ES-I3 (cell line): ENCODE measurements at regions not wholly inside any gene's neighbourhood (a gene's known extent, or its start where the extent isn't known, plus 50 kb on each side); places are given as distances from the start of the nearest gene placed in this dataset.

Experiments
- H3K36me3 ChIP-seq: 2 replicates; pipeline ENCODE4 v1.6.1; 2013; ENCODE audit warnings: mild to moderate bottlenecking, low read length, control low read depth, moderate library complexity; ENCODE audit not compliant: insufficient read depth
- H3K4me1 ChIP-seq: 2 replicates; pipeline ENCODE4 v1.6.1; 2013; ENCODE audit warnings: mild to moderate bottlenecking, control low read depth, low read length; ENCODE audit not compliant: insufficient read depth
- H3K9ac ChIP-seq: 2 replicates; pipeline ENCODE4 v1.6.1; 2013; ENCODE audit warnings: low read depth, mild to moderate bottlenecking, low read length, moderate library complexity
- H3K9me3 ChIP-seq: 2 replicates; pipeline ENCODE4 v1.6.1; 2013; ENCODE audit warnings: mild to moderate bottlenecking, low read length, moderate library complexity; ENCODE audit not compliant: control insufficient read depth, insufficient read depth

DNA sequence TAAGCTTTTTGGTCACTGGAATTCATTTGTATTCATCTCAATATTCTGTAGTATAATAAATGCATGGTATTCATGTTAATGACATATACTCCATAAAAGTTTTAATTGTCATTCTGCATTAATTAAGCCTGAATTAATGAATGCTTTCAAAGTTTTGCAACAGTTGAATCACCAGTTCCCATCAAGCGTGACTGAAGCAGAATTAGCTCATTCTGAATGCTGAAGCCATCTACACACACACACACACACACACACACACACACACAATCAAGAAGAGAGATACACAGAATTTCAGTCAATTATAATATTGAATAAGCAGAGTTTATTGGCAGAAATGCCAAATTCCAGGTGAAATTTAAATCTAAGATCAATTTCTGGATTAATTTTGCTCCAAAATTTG lies 252.1 kb upstream of the KCNMB2 start:
- H3K36me3 ChIP-seq: no peaks in the 10 kb centered on the region; the same call in 1 of the 2 replicates
- H3K9ac ChIP-seq: no peak overlapping the region
- peaks cover 5% of the 10 kb centered on the region; the same call in 1 of the 2 replicates for H3K9me3 ChIP-seq
- H3K4me1 ChIP-seq: no peaks in the 10 kb centered on the region; the same call in 1 of the 2 replicates

DNA sequence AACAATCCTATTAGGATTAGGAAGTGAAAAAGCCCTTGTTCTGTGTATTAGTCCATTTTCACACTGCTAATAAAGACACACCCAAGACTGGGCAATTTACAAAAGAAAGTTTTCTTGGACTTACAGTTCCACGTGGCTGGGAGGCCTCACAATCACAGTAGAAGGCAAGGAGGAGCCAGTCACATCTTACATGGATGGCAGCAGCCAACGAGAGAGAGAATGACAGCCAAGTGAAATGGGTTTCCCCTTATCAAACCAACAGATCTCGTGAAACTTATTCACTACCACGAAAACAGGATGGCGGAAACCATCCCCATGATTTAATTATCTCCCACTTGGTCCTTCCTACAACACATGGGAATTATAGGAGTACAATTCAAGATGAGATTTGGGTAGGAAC lies 248.2 kb upstream of the KCNMB2 start:
- no peaks in the 10 kb centered on the region; the same call in 1 of the 2 replicates for H3K36me3 ChIP-seq
- H3K9ac ChIP-seq: no peak overlapping the region
- H3K9me3 ChIP-seq: peaks cover 5% of the 10 kb centered on the region; the same call in 1 of the 2 replicates
- H3K4me1 ChIP-seq: no peaks in the 10 kb centered on the region; the same call in 1 of the 2 replicates

DNA sequence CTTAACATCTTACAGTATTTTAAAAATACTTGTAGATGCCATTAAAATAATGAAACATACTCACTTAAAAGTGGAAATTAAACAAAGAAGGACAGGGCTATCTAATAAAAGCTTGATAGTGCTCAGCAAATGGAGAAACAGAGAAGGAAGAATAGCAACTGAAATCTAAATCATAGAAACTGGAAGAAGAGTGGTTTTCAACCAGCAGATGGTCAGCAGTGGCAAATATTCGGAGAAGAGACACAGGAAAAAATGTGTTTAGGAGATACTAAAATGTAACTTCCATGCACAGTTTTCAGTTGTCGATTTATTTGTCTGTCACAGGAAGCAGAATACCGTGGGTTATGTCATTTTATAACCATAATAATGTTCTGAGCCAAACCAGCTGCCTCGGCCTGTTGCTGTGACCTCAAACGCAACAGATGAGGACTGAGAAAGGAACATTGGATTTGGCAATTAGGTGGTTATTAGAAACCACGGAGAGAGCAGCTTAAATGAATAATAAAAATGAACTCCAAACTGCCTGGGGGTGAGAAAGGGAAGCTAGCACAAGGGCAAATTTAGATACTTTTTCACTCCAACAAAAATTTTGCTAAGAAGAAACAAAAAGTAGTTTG lies 246.6 kb upstream of the KCNMB2 start:
- Histone ChIP-seq H3K9me3 (peaks cover 5% of the 10 kb centered on the region; the same call in 1 of the 2 replicates), H3K4me1 (no peaks in the 10 kb centered on the region; the same call in 1 of the 2 replicates), H3K9ac (no peak overlapping the region), H3K36me3 (no peaks in the 10 kb centered on the region; the same call in 1 of the 2 replicates)

DNA sequence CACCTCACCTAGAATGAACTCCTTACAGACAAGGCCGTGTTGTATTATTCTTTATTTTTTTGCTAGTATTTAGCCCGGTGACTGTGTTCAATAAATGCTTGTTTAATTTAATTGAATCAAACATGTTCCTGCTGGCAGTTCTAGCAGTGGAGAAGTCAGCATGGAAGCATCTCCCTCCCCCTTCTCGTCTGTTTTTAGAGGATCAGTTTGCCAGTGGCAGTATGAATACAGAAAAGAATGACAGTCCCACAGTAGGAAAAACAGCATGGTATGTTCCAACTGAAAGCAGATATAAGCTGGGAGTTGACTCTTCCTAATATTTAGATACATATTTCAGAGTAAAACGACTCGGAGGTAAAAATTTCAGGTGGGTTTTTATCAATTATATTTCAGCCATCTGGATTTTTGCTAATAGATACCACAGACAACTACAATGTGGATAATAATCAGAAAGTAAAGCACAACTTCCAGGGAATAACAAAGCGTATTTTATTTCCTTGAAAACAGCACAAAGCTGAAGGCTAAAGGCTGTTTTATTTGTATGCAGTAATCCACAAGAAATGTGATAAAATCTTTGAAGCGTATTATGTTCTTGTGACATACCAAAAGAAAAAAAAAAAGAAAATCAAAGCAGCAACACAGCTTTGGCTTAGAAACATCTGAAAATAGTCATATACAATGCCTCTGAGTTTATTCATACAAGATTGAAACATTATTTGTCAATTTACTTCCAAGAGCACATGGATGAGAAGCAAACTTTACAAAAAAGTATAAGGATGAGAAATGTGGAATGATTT lies 244.5 kb upstream of the KCNMB2 start:
- Histone ChIP-seq H3K36me3 (no peaks in the 10 kb centered on the region; the same call in 1 of the 2 replicates), H3K4me1 (no peaks in the 10 kb centered on the region), H3K9me3 (peaks cover 5% of the 10 kb centered on the region; the same call in 1 of the 2 replicates), H3K9ac (no peak overlapping the region)

DNA sequence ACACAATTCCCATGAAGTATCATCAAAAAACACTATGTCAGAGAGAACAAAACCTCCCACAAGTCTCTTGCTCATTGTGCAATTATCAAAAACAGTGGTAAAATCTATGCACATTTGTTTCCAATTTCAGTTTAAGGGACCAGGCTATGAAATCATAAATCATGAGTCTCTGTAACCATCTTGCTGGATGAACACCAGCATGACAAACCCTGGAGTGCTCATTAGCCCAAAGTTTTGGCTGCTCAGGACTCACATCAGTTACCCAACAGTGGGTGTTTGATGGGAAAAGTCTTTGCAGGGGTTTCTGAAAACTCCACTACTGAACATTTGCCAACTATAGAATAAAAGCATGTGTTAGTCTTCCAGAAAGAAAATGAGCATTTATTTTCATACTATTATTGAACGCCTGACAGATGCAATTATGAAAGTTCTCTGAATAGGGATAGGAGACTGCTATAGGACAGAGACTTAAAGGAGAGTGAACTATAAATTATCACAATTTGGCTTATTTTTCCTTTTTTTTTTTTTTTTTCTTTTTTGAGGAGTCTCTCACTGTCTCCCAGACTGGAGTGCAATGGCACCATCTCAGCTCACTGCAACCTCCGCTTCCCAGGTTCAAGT lies 240.8 kb upstream of the KCNMB2 start:
- Histone ChIP-seq H3K36me3 (no peaks in the 10 kb centered on the region), H3K4me1 (peaks cover 6% of the 10 kb centered on the region; the same call in 1 of the 2 replicates), H3K9ac (no peak overlapping the region), H3K9me3 (no peaks in the 10 kb centered on the region)

DNA sequence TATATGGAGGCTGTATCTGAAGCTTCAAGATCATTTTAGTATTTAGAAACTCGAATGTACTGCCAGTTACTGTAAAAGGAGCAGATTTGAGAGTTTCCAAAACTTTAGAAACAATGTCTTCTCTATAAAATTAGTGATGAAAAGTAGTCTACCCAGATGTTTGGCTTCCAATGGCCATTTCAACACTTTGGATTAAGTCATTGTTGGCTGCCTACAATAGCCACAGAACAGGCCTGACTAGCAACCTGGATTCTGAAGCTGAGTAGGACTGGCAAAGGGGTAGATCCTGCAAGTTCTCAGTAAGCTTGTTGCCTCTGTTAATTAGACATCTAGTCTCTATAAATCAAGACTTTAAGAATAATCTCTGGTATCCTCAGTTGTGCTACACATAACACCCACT lies 239.0 kb upstream of the KCNMB2 start:
- no peak overlapping the region for H3K9ac ChIP-seq
- H3K9me3 ChIP-seq: no peaks in the 10 kb centered on the region
- H3K36me3 ChIP-seq: no peaks in the 10 kb centered on the region
- H3K4me1 ChIP-seq: peaks cover 9% of the 10 kb centered on the region

DNA sequence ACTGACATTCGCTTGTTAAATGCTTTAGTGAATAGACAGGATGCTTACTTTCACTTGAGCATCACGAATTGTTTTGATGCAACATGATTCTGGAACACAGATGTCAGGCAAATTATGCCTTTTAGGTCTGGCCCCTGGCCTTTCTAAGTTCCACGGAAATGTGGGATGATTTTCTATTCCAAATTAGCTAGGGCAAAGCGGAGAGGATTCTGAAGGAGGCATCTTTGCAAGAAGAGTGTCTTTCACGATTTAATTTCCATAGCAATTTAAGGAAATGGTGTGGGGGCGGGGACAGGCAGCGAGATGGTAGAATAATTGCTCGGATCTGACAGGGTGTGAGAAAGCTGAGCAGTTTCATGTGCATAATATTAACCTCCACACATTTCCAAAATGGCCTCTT lies 238.5 kb upstream of the KCNMB2 start:
- Histone ChIP-seq H3K9ac (no peak overlapping the region), H3K4me1 (peaks cover 9% of the 10 kb centered on the region), H3K9me3 (no peaks in the 10 kb centered on the region), H3K36me3 (no peaks in the 10 kb centered on the region)

DNA sequence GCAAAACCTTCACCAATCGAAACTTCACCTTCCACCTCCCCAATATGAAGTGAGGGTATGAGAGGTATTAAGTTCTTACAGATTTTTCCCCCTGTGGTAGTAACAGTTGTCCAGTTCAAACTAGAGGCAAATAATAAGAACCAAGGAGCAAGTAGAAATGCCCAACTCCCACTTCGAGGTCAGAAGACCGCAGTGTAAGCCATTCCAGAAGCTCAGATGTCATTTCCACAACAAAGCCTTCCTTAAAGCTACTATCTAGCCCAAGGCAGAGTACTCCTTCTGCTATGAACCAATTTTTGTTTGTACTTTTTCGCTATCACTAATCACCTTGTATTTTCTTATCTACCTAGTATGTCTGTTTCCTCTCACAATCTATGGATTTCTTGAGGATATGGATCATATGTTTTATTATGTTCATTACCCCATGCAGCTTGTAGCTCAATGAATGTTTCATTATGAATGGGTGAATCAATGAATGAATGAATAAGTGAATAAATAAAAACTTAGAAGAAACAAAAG lies 235.7 kb upstream of the KCNMB2 start:
- Histone ChIP-seq H3K9ac (no peak overlapping the region), H3K4me1 (peaks cover 9% of the 10 kb centered on the region), H3K9me3 (no peaks in the 10 kb centered on the region; the same call in 1 of the 2 replicates), H3K36me3 (no peaks in the 10 kb centered on the region)

DNA sequence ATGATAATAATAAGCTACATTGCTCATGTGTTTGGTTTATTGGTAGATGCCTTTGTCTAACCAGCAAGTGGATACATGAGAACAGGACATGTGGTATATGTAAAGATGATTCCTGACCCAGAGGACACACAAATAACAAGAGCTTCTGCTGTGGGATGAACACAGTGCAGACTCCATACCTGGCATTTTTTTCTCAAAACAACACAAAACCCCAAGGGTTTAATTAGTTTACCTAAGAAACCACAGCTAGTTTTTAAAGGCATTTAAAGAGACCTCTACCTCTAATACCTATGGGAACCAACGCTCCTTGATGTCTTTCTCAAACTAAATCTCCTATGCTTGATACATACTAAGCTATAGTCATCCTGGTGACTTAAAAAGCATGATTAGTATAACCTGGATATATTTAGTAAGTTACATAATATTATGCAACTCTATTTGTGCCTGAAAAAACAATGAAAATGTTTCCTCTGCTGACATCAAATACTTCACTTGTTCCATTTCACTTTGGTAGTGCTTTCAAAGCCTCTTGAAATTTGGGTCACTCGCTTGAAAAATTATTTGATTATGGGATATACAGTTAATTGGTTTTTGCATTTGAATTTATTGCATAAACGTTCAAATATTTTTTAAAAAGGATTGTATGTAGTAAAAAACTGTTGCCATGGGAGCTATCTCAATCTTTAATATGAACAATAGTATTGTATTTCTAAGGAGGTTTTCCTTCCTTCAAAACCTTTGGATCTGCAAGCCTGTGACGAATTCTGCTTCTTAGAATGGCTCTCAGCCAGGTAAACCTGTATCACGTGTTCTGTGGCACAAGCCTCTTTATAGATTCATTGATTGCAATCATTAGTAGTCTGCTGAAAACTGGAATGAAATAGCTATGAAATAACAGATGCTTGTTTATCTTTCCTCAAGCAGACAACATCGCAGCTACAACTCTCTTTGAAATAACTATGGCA lies 233.0 kb upstream of the KCNMB2 start:
- no peaks in the 10 kb centered on the region for H3K36me3 ChIP-seq
- H3K4me1 ChIP-seq: peaks cover 9% of the 10 kb centered on the region
- H3K9ac ChIP-seq: no peak overlapping the region
- no peaks in the 10 kb centered on the region; the same call in 1 of the 2 replicates for H3K9me3 ChIP-seq

DNA sequence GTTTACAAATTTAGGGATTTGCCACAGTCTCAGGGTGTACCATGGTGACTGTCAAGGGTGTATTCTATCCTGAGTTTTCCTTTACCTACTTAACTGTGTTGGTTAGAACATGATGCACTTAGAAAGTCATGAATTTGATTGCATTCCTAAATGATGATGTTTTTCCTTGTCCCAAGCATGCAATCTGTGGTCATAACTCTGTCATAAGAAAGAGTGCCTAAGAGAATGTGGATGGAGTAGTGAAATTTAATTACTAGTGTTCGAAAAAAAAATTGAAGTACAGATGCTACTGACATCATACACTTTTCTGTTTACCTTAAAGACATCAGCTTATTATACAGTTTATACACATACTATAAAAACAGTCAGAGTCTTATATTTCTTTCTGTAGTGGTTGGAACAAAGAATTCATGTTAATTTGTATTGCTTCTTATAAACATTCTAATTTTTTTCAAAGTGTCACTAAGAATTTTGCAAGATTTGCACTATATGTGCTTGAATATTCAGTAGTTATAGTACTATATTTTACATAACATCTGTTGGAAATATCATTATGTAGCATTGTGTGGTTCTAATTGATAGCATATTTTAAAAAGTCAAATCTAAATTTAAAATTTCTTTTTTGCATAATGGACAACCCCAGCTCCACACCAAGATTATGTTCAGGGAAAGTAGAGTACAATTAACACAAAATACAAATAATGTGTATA lies 231.3 kb upstream of the KCNMB2 start:
- H3K9ac ChIP-seq: no peak overlapping the region
- H3K9me3 ChIP-seq: no peaks in the 10 kb centered on the region; the same call in 1 of the 2 replicates
- no peaks in the 10 kb centered on the region for H3K36me3 ChIP-seq
- peaks cover 8% of the 10 kb centered on the region for H3K4me1 ChIP-seq

DNA sequence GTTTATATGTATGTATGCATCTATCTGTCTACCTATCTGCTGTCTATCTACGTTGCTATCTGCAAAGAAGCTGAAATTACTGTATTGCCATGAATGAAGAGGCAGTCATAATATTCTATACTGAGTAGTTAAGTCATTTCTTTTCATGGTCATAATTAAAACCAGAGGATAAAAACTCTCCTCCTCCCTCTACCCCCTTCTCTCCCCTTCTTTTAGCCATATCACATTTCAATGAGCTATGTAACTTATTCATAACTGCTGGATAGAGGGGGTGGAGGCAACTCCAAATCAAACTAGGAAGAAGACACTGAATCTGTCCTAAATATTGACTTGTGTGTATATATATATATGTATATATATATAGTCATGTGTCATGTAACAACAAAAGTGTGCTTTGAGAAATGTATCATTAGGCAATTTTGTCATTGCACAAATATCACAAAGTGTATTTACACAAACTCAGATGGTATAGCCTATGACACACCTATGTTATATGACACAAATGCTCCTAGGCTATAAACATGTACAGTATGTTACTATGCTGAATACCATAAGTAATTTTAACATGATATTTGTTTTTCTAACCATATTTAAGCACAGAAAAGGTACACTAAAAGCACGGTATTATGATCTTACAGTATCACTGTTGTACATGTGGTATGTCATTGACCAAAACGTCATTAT lies 229.7 kb upstream of the KCNMB2 start:
- Histone ChIP-seq H3K36me3 (no peaks in the 10 kb centered on the region), H3K4me1 (no peaks in the 10 kb centered on the region), H3K9me3 (no peaks in the 10 kb centered on the region; the same call in 1 of the 2 replicates), H3K9ac (no peak overlapping the region)

DNA sequence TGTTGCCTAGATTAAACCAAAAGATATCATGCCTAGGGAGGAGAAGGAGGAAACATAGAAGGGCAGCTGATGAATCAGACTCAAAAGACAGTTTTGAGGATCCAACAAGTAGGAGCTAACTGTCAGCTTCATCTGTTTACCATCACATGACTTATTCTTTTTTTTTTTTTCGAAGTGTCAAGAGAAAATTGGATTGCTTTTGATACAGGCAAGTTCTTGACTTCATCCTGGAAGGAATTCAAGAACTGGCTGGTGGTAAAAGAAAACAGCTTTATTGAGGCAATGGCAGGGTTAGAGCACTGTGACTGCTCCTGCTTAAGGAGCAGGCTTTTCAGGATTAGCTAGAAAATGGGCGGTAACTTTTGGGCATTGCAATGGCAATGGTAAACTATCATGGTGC lies 227.5 kb upstream of the KCNMB2 start:
- no peaks in the 10 kb centered on the region for H3K4me1 ChIP-seq
- no peaks in the 10 kb centered on the region; the same call in 1 of the 2 replicates for H3K9me3 ChIP-seq
- no peaks in the 10 kb centered on the region for H3K36me3 ChIP-seq
- H3K9ac ChIP-seq: no peak overlapping the region

DNA sequence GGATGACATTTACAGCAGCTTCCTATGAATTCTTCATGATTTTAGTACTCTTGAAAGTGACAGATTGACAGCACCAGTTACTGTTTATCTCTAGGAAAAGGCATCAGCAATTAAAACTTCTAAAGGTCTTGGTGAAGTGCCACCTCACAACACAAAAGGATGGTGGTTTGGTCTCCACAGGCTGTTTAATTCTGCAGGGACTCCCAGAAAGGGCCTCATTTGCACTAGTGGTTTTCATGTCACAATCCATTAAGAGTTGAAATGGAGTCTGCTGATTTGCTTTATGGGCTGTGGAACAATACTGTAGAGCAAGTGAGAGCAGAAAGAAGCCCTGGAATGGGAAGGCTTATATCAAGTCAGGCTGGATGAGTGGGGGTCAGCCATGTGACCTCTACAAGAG lies 225.3 kb upstream of the KCNMB2 start:
- H3K9ac ChIP-seq: no peak overlapping the region
- no peaks in the 10 kb centered on the region for H3K9me3 ChIP-seq
- no peaks in the 10 kb centered on the region for H3K36me3 ChIP-seq
- no peaks in the 10 kb centered on the region for H3K4me1 ChIP-seq
